ENCODE measurements at regions not wholly inside any gene's neighbourhood (a gene's known extent, or its start where the extent isn't known, plus 50 kb on each side); places are given as distances from the start of the nearest gene placed in this dataset.
"Not testable (repeated sequence)": the region's sequence is repeated elsewhere in the genome, so short reads cannot be mapped to it uniquely, and the experiment has no call there.

DNA sequence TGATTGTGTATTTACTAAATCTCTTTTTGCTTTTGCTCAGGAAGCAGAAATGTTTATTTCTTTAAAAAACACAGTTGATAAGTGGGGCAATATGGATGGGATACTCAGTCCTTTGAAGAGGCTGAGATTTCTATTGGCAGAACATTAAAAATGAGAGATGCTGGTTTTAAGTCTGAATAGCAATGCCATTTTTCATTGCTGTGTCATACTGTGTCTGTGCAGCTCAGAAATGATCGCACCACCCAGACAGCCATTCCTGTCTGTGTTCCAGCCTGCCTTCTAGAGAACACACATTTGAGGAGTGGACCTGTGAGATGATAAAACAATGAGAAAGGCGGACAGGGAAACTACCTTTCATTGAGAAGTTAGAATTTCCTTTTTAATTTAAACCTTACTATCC is 231.2 kb upstream of the USP24 start:
- TF ChIP-seq, protein P1, sequence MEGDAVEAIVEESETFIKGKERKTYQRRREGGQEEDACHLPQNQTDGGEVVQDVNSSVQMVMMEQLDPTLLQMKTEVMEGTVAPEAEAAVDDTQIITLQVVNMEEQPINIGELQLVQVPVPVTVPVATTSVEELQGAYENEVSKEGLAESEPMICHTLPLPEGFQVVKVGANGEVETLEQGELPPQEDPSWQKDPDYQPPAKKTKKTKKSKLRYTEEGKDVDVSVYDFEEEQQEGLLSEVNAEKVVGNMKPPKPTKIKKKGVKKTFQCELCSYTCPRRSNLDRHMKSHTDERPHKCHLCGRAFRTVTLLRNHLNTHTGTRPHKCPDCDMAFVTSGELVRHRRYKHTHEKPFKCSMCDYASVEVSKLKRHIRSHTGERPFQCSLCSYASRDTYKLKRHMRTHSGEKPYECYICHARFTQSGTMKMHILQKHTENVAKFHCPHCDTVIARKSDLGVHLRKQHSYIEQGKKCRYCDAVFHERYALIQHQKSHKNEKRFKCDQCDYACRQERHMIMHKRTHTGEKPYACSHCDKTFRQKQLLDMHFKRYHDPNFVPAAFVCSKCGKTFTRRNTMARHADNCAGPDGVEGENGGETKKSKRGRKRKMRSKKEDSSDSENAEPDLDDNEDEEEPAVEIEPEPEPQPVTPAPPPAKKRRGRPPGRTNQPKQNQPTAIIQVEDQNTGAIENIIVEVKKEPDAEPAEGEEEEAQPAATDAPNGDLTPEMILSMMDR (IDR thresholded peaks at IDR 0.05; ENCODE audit: borderline replicate concordance, insufficient read depth, low read depth, low read length) = no peak
- H3K4me3 ChIP-seq (ENCODE audit: low read depth, low read length) = no peak overlapping the region

DNA sequence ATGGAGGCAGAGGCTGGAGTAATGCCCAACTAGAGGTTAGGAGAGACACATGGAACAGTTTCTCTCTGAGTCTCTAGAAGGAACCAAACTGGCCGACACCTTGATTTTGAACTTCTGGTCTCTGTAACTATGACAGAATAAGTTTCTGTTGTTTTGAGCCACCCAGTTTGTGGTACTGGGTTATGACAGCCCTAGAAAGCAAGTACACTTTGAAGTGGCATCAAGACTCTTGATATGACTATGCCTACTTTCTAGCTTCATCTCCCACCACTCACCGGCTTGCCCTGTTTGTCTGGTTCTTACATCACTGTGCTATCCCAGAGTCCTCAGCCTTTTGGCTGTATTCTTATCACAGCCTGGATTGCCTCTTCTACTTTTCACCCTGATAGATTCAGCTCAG is 230.3 kb upstream of the USP24 start:
- no peak overlapping the region for H3K4me3 ChIP-seq (ENCODE audit: low read depth, low read length)
- TF ChIP-seq, protein P1 (IDR thresholded peaks at IDR 0.05; ENCODE audit: borderline replicate concordance, insufficient read depth, low read depth, low read length) = no peak

DNA sequence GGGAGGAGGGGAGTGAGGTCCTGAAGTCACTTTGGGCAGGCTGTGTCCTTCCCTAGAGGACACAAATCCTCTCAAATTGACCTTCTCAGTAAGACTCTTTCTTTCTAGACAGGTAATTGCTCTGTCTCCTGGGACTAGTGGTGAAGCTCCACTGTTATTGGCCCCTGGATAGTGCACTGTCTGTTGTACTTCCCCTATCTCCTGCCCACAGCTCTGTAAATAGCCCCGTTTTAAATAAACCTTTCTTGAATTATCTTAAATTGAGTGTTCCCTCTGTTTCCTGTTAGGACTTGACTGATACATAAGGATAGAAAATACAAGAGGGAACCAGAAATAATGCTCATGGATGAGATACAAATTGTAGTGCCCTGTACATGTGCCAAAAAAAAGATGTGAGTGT is 229.5 kb upstream of the USP24 start:
- TF ChIP-seq, protein P1 (IDR thresholded peaks at IDR 0.05; ENCODE audit: borderline replicate concordance, insufficient read depth, low read depth, low read length) = no peak
- H3K4me3 ChIP-seq (ENCODE audit: low read depth, low read length) = no peak overlapping the region

DNA sequence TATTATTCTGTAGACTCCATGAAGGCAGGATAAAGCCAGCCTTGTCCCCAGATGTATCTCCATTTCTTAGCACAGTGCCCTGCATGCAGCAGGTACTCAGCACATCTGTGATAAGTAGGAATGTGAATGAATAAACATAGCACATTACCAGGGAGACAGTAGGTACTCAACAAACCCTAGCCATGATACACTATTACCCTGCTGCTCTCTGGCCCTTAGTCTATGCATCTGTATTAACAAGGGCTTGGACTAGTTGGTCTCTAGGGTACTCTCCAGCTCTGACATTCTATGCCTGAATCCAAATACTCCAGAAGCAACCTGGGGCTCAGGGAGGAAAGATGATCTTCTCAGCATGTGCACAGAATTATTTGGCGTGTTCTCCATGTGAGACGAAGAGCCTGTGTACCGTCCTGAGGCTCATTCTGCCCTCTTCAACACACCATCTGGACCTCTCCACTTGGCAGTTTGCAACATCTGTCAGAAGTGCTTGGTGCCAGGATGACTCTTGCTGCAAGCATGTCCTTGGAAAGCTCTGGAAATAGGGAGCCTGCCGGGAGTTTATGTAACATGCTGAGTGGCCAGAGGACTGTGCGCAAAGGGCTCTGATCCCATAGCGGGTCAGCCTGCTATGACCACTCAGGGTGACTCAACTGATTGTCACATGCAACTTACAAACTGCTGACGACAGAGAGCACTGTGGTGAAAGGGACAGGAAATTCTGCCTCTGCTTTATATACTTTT is 228.2 kb upstream of the USP24 start:
- TF ChIP-seq, protein P1 (IDR thresholded peaks at IDR 0.05; ENCODE audit: borderline replicate concordance, insufficient read depth, low read depth, low read length) = no peak
- H3K4me3 ChIP-seq (ENCODE audit: low read depth, low read length) = no peak overlapping the region

DNA sequence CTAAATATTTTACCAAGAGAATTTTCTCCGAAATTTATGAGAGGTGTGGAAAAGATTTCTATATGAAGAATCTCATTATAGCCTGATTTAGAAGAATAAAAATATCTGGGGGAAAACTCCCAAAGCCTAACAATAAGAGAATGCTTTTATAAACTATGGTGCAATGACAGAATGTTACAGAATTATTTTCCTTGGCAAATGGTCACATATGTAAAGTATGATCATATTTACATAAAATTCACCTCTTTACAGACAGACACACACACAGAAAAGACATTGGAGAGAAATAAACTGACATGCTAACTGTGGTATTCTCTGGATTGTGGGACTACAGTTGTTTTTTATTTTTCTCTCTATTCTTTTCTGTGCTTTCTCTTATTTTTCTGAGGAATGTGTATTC is 226.3 kb upstream of the USP24 start:
- TF ChIP-seq, protein P1 (IDR thresholded peaks at IDR 0.05; ENCODE audit: borderline replicate concordance, insufficient read depth, low read depth, low read length) = no peak
- H3K4me3 ChIP-seq (ENCODE audit: low read depth, low read length) = no peak overlapping the region

DNA sequence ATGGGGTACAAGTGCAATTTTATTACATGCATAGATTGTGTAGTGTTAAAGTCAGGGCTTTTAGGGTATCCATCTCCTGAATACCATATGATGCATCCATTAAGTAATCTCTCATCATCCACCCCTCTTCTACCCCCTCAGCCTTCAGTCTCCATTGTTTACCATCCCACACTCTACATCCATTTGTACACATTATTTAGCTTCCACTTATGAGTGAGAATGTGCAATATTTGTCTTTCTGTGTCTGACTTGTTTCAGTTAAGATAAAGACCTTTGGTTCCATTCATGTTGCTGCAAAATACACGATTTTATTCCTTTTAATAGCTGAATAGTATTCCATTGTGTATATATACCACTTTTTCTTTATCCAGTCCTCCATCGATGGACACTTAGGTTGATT is 222.5 kb upstream of the USP24 start:
- TF ChIP-seq, protein P1 (IDR thresholded peaks at IDR 0.05; ENCODE audit: borderline replicate concordance, insufficient read depth, low read depth, low read length) = no peak
- H3K4me3 ChIP-seq (ENCODE audit: low read depth, low read length) = no peak overlapping the region

DNA sequence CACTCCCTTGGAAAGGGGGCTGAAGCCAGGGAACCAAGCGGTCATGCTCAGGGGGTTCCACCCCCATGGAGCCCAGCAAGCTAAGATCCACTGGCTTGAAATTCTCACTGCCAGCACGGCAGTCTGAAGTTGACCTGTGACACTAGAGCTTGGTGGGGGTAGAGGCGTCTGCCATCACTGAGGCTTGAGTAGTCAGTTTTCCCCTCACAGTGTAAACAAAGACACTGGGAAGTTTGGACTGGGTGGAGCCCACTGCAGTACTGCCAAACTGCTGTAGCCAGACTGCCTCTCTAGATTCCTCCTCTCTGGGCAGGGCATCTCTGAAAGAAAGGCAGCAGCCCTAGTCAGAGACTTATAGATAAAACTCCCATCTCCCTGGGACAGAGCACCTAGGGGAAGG is 215.6 kb upstream of the USP24 start:
- not testable (repeated sequence) for H3K4me3 ChIP-seq (ENCODE audit: low read depth, low read length)

DNA sequence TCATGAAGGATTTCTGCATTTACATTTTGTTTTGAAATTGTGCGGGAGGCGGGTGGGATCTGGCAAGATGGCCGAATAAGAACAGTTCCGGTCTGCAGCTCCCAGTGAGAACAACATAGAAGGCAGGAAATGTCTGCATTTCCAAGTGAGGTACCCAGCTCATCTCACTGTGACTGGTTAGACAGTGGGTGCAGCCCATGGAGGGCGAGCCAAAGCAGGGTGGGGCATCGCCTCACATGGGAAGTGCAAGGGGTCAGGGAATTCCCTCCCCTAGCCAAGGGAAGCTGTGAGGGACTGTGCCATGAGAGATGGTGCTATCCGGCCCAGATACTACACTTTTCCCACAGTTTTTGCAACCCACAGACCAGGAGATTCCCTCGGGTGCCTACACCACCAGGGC is 215.0 kb upstream of the USP24 start:
- H3K4me3 ChIP-seq (ENCODE audit: low read depth, low read length) = not testable (repeated sequence)

Measured in GM12875 (cell line).